Spleen (tissue), 7 donors: ENCODE measurements at regions not wholly inside any gene's neighbourhood (a gene's known extent, or its start where the extent isn't known, plus 50 kb on each side); places are given as distances from the start of the nearest gene placed in this dataset.

ENCODE experiments used
- CTCF ChIP-seq, 11 experiments: fragments of 200-600 bp in 7 of 11; fragments of 450-650 bp in 4 of 11; sonication (generic) in 4 of 11; IDR thresholded peaks in 8 of 11; conservative IDR thresholded peaks in 3 of 11; 1 replicate in 7 of 11; 2 replicates in 4 of 11; pipeline versions ENCODE4 v1.4.0 to v1.8.0; 2016 to 2021; ENCODE audit warnings: antibody characterized with exemption in 11 of 11, inconsistent platforms in 4 of 11, mild to moderate bottlenecking in 1 of 11
- POLR2A ChIP-seq, 3 donors: fragments of 450-650 bp; IDR thresholded peaks; one replicate each; pipeline ENCODE4 v1.5.1; 2017; ENCODE audit warnings: antibody characterized with exemption in 3 of 3, mild to moderate bottlenecking in 1 of 3
- POLR2AphosphoS5 ChIP-seq, 3 donors: sonication (generic); formaldehyde crosslinking; IDR thresholded peaks; one replicate each; pipeline ENCODE4 v1.5.1; 2017; ENCODE audit warnings: antibody characterized with exemption in 3 of 3
- donor health status: DM: no; HTN: no; CAD: no; lungs with moderate emphysema.
- donor health status: DM: no; HTN: no; CAD: no.
- donor health status: DM: no; HTN: no; CAD: no.

GRCh38 chr6:140992678-140993077 lies 1140.0 kb upstream of the GJE1 start:
- TF ChIP-seq CTCF (IDR thresholded peaks at IDR 0.05 in 8 of 11, conservative IDR thresholded peaks at IDR 0.05 in 3 of 11) (no peak), POLR2A (IDR thresholded peaks at IDR 0.05) (no peak), POLR2AphosphoS5 (IDR thresholded peaks at IDR 0.05) (no peak)
